ENCODE measurements at regions not wholly inside any gene's neighbourhood (a gene's known extent, or its start where the extent isn't known, plus 50 kb on each side); places are given as distances from the start of the nearest gene placed in this dataset.

GRCh38 chrX:550514-550913, 80.1 kb upstream of the SHOX start:
- no TSS peak for BruUV-seq (replicated peaks)
- no peak overlapping the region for H3K4me3 ChIP-seq (replicated peaks in 1 of 2; ENCODE audit: low read depth in 1 of 2, low read length in 2 of 2)
- intact Hi-C loops (cut with micrococcal nuclease): no loop called here
- H3K9me3 ChIP-seq (ENCODE audit: control insufficient read depth in 1 of 2, insufficient read depth in 1 of 2, low read depth in 1 of 2, low read length in 2 of 2): no peaks in the 10 kb centered on the region
- no peaks in the 10 kb centered on the region for H3K79me2 ChIP-seq (ENCODE audit: insufficient read depth, low read length)
- ChIA-PET RAD21 (ENCODE audit: low non-redundant PET in 1 of 2, low total read pairs in 2 of 2, uncharacterized antibody in 2 of 2, unreplicated experiment in 2 of 2) (no interaction called here), CTCF (no interaction called here), POLR2A (no interaction called here)
- no peaks in the 10 kb centered on the region for H3K27me3 ChIP-seq (ENCODE audit: insufficient read depth, low read length)
- DNase-seq (ENCODE audit: low read depth, low spot score) (no peak), ATAC-seq (no peak)
- no peaks in the 10 kb centered on the region for H3K4me1 ChIP-seq (ENCODE audit: control insufficient read depth in 1 of 2, insufficient read depth in 2 of 2, low read length in 2 of 2)
- TF ChIP-seq EGR1 (IDR thresholded peaks at IDR 0.05; ENCODE audit: low read depth) (no peak), FOSL1 (IDR thresholded peaks at IDR 0.05; ENCODE audit: low read depth) (no peak), ZNF274 (IDR thresholded peaks at IDR 0.05; ENCODE audit: low read depth, low read length) (no peak), JUND (IDR thresholded peaks at IDR 0.05) (no peak), CTCF (IDR thresholded peaks at IDR 0.05 in 2 of 3, conservative IDR thresholded peaks at IDR 0.05 in 1 of 3; ENCODE audit: borderline replicate concordance in 1 of 3, insufficient read depth in 1 of 3, low read depth in 2 of 3, low read length in 2 of 3) (no peak), YY1 (IDR thresholded peaks at IDR 0.05; ENCODE audit: extremely low read depth, insufficient replicate concordance, low read depth, low read length) (no peak), EZH2 (IDR thresholded peaks at IDR 0.05) (no peak), MAX (IDR thresholded peaks at IDR 0.05) (no peak), POLR2A (IDR thresholded peaks at IDR 0.05; ENCODE audit: borderline replicate concordance, extremely low read depth, insufficient read depth, insufficient read length) (no peak), POLR2AphosphoS5 (IDR thresholded peaks at IDR 0.05; ENCODE audit: low read depth, low read length) (no peak), ATF3 (IDR thresholded peaks at IDR 0.05) (no peak), SP1 (IDR thresholded peaks at IDR 0.05; ENCODE audit: low read depth) (no peak), CBX3 (IDR thresholded peaks at IDR 0.05; ENCODE audit: low read depth) (no peak), ELF1 (IDR thresholded peaks at IDR 0.05; ENCODE audit: borderline replicate concordance, low read depth) (no peak), ZFX (IDR thresholded peaks at IDR 0.05) (no peak), SRF (IDR thresholded peaks at IDR 0.05; ENCODE audit: low read depth) (no peak), RAD21 (IDR thresholded peaks at IDR 0.05; ENCODE audit: low read depth) (no peak)
- no peak overlapping the region for H2AFZ ChIP-seq (ENCODE audit: low read depth, low read length, poor library complexity, severe bottlenecking)
- no peaks in the 10 kb centered on the region for H3K9me2 ChIP-seq (ENCODE audit: insufficient read depth)
- no peak overlapping the region for H3K9ac ChIP-seq (ENCODE audit: low read length)
- H3K4me2 ChIP-seq (ENCODE audit: low read length): no peak overlapping the region
- H4K20me1 ChIP-seq (ENCODE audit: insufficient read depth): no peaks in the 10 kb centered on the region
- H3K36me3 ChIP-seq (ENCODE audit: control insufficient read depth in 1 of 2, insufficient read depth in 2 of 2, low read length in 2 of 2): no peaks in the 10 kb centered on the region
- H3K27ac ChIP-seq (ENCODE audit: low read depth, low read length): no peak overlapping the region
